PC-3 (cell line): ENCODE measurements at regions not wholly inside any gene's neighbourhood (a gene's known extent, or its start where the extent isn't known, plus 50 kb on each side); places are given as distances from the start of the nearest gene placed in this dataset.

ENCODE experiments used
- CTCF ChIP-seq: fragments of 300-600 bp; sonication (generic); conservative IDR thresholded peaks from 2 replicates; pipeline ENCODE4 v1.5.1; 2017; ENCODE audit warnings: antibody characterized with exemption, low read depth, mild to moderate bottlenecking, low read length
- EZH2 ChIP-seq: fragments of 300-600 bp; sonication (generic); IDR thresholded peaks from one replicate; pipeline ENCODE4 v1.6.1; 2017; ENCODE audit warnings: antibody characterized with exemption, mild to moderate bottlenecking, low read length; ENCODE audit not compliant: unreplicated experiment

- TF ChIP-seq CTCF (no peak), EZH2 (no peak)
Measured at GRCh38 chr1:11426617-11427016, 52.3 kb upstream of the DISP3 start.
